GM23338 (cell line): ENCODE measurements at regions not wholly inside any gene's neighbourhood (a gene's known extent, or its start where the extent isn't known, plus 50 kb on each side); places are given as distances from the start of the nearest gene placed in this dataset.

ENCODE experiments used
- CTCF ChIP-seq, 2 experiments: fragments of 200-600 bp in 1 of 2; sonication (generic) in 1 of 2; conservative IDR thresholded peaks; 2 replicates each; pipeline versions ENCODE4 v1.5.1 to v1.6.1; 2016 to 2017; ENCODE audit warnings: antibody characterized with exemption in 2 of 2, low read depth in 2 of 2, mild to moderate bottlenecking in 2 of 2, moderate library complexity in 1 of 2
- EZH2 ChIP-seq: fragments of 200-600 bp; sonication (generic); IDR thresholded peaks from one replicate; pipeline ENCODE4 v1.8.0; 2017; ENCODE audit warnings: antibody characterized with exemption, mild to moderate bottlenecking, low read depth; ENCODE audit not compliant: unreplicated experiment
- POLR2AphosphoS5 ChIP-seq: IDR thresholded peaks from 2 replicates; pipeline ENCODE4 v1.6.1; 2016; ENCODE audit warnings: antibody characterized with exemption, low read depth
- REST ChIP-seq: IDR thresholded peaks from one replicate; pipeline ENCODE4 v1.6.1; 2018; ENCODE audit warnings: antibody characterized with exemption; ENCODE audit not compliant: unreplicated experiment
- ZNF114 ChIP-seq: fragments of 250-450 bp; sonication (Bioruptor Pico); IDR thresholded peaks from 2 replicates; pipeline ENCODE4 v1.5.0; 2020; ENCODE audit warnings: mild to moderate bottlenecking, moderate library complexity
- ZNF331 ChIP-seq: fragments of 250-450 bp; sonication (Bioruptor Pico); IDR thresholded peaks from 2 replicates; pipeline ENCODE4 v1.5.0; 2020; ENCODE audit warnings: low read depth, mild to moderate bottlenecking, moderate library complexity

- TF ChIP-seq CTCF (conservative IDR thresholded peaks at IDR 0.05; ENCODE audit: low read depth in 2 of 2) (no peak), EZH2 (no peak), REST (no peak), POLR2AphosphoS5 (no peak), ZNF331 (no peak), ZNF114 (CRISPR knock-in tag) (no peak)
These were observed 104.2 kb downstream of the PFKFB3 start for GRCh38 chr10:6306917-6307316.
